Activated T-helper 1 cell treated with anti-CD3 and anti-CD28 coated beads, Interleukin-12 subunit alpha, Interleukin-12 subunit beta, Interleukin-2, Interleukin-4 antibody, amounts not matched to agents 30 ng/mL and 10 ng/mL and 1 ng/mL, durations not matched to agents 14 hours and 24 hours and 36 hours (primary cell): ENCODE measurements at regions not wholly inside any gene's neighbourhood (a gene's known extent, or its start where the extent isn't known, plus 50 kb on each side); places are given as distances from the start of the nearest gene placed in this dataset.
"Not testable (repeated sequence)": the region's sequence is repeated elsewhere in the genome, so short reads cannot be mapped to it uniquely, and the experiment has no call there.

ENCODE experiments used
- DNase-seq: peaks from one replicate; pipeline ENCODE4 v3.0.0; 2021; ENCODE audit warnings: low spot score
- H3K27ac Mint-ChIP-seq: one replicate; pipeline ENCODE4 v1.8.0; 2021; ENCODE audit warnings: mild to moderate bottlenecking, mixed read lengths
- H3K27me3 Mint-ChIP-seq: one replicate; pipeline ENCODE4 v1.8.0; 2022; ENCODE audit warnings: mild to moderate bottlenecking, moderate library complexity, mixed read lengths; ENCODE audit not compliant: insufficient read depth
- H3K36me3 Mint-ChIP-seq: one replicate; pipeline ENCODE4 v1.8.0; 2021; ENCODE audit warnings: low read depth, mixed read lengths
- H3K4me1 Mint-ChIP-seq: one replicate; pipeline ENCODE4 v1.8.0; 2021; ENCODE audit warnings: low read depth, mixed read lengths
- H3K4me3 Mint-ChIP-seq: one replicate; pipeline ENCODE4 v1.8.0; 2021; ENCODE audit warnings: mild to moderate bottlenecking, moderate library complexity, mixed read lengths
- H3K9me3 Mint-ChIP-seq: one replicate; pipeline ENCODE4 v1.8.0; 2021; ENCODE audit warnings: mixed read lengths
- intact Hi-C: fragments of 100-400 bp; cut with micrococcal nuclease; formaldehyde crosslinking; loops from one replicate; pipeline ENCODE4 v1.15.1; 2024

- H3K4me1 Mint-ChIP-seq, H3K27ac Mint-ChIP-seq, H3K9me3 Mint-ChIP-seq, H3K27me3 Mint-ChIP-seq, DNase-seq, H3K36me3 Mint-ChIP-seq, intact Hi-C loops, H3K4me3 Mint-ChIP-seq: not testable (repeated sequence)
These were observed 631.6 kb downstream of the FBXO15 start for GRCh38 chr18:73516056-73516455.

- intact Hi-C loops: no loop called here
- no peak overlapping the region for H3K4me3 Mint-ChIP-seq
- no peak for DNase-seq
- no peaks in the 10 kb centered on the region for H3K4me1 Mint-ChIP-seq
- no peaks in the 10 kb centered on the region for H3K27me3 Mint-ChIP-seq
- H3K36me3 Mint-ChIP-seq: no peaks in the 10 kb centered on the region
- H3K27ac Mint-ChIP-seq: no peak overlapping the region
- H3K9me3 Mint-ChIP-seq: no peaks in the 10 kb centered on the region
These were observed 633.2 kb downstream of the FBXO15 start for GRCh38 chr18:73514449-73514848.

- intact Hi-C loops: no loop called here
- no peak for DNase-seq
- H3K4me3 Mint-ChIP-seq: no peak overlapping the region
- H3K27me3 Mint-ChIP-seq: no peaks in the 10 kb centered on the region
- no peaks in the 10 kb centered on the region for H3K36me3 Mint-ChIP-seq
- H3K9me3 Mint-ChIP-seq: no peaks in the 10 kb centered on the region
- H3K27ac Mint-ChIP-seq: no peak overlapping the region
- no peaks in the 10 kb centered on the region for H3K4me1 Mint-ChIP-seq
These were observed 635.7 kb downstream of the FBXO15 start for GRCh38 chr18:73511771-73512503.

- H3K4me3 Mint-ChIP-seq: no peak overlapping the region
- H3K27ac Mint-ChIP-seq: no peak overlapping the region
- H3K4me1 Mint-ChIP-seq: no peaks in the 10 kb centered on the region
- no peaks in the 10 kb centered on the region for H3K27me3 Mint-ChIP-seq
- no peaks in the 10 kb centered on the region for H3K36me3 Mint-ChIP-seq
- intact Hi-C loops: no loop called here
- DNase-seq: no peak
- no peaks in the 10 kb centered on the region for H3K9me3 Mint-ChIP-seq
These were observed 638.2 kb downstream of the FBXO15 start for GRCh38 chr18:73509460-73509859.

GRCh38 chr18:73503326-73503725, 635.5 kb upstream of the NETO1 start:
- H3K27me3 Mint-ChIP-seq: no peaks in the 10 kb centered on the region
- intact Hi-C loops: no loop called here
- no peaks in the 10 kb centered on the region for H3K9me3 Mint-ChIP-seq
- H3K27ac Mint-ChIP-seq: no peak overlapping the region
- H3K4me1 Mint-ChIP-seq: no peaks in the 10 kb centered on the region
- H3K36me3 Mint-ChIP-seq: no peaks in the 10 kb centered on the region
- H3K4me3 Mint-ChIP-seq: no peak overlapping the region
- DNase-seq: no peak

GRCh38 chr18:73487966-73488365, 620.2 kb upstream of the NETO1 start:
- Mint-ChIP-seq H3K27me3 (no peaks in the 10 kb centered on the region), H3K4me3 (no peak overlapping the region), H3K27ac (no peak overlapping the region), H3K4me1 (no peaks in the 10 kb centered on the region), H3K9me3 (no peaks in the 10 kb centered on the region), H3K36me3 (no peaks in the 10 kb centered on the region)
- intact Hi-C loops: no loop called here
- no peak for DNase-seq

GRCh38 chr18:73485166-73485565, 617.4 kb upstream of the NETO1 start:
- Mint-ChIP-seq H3K27me3 (no peaks in the 10 kb centered on the region), H3K4me3 (no peak overlapping the region), H3K4me1 (no peaks in the 10 kb centered on the region), H3K27ac (no peak overlapping the region), H3K36me3 (no peaks in the 10 kb centered on the region), H3K9me3 (no peaks in the 10 kb centered on the region)
- no peak for DNase-seq
- intact Hi-C loops: no loop called here

GRCh38 chr18:73482901-73483300, 615.1 kb upstream of the NETO1 start:
- H3K27me3 Mint-ChIP-seq: no peaks in the 10 kb centered on the region

GRCh38 chr18:73479477-73479876, 611.7 kb upstream of the NETO1 start:
- Mint-ChIP-seq H3K27ac (no peak overlapping the region), H3K27me3 (no peaks in the 10 kb centered on the region), H3K4me3 (no peak overlapping the region), H3K4me1 (no peaks in the 10 kb centered on the region), H3K36me3 (no peaks in the 10 kb centered on the region), H3K9me3 (no peaks in the 10 kb centered on the region)
- intact Hi-C loops: no loop called here
- DNase-seq: no peak

More at GRCh38 chr18:73482901-73483300, 615.1 kb upstream of the NETO1 start:
- H3K36me3 Mint-ChIP-seq: no peaks in the 10 kb centered on the region
- DNase-seq: no peak
- intact Hi-C loops: no loop called here
- no peaks in the 10 kb centered on the region for H3K9me3 Mint-ChIP-seq
- H3K4me3 Mint-ChIP-seq: no peak overlapping the region
- no peak overlapping the region for H3K27ac Mint-ChIP-seq
- H3K4me1 Mint-ChIP-seq: no peaks in the 10 kb centered on the region

- intact Hi-C loops: no loop called here
- no peak for DNase-seq
- no peaks in the 10 kb centered on the region for H3K36me3 Mint-ChIP-seq
- no peaks in the 10 kb centered on the region for H3K9me3 Mint-ChIP-seq
- H3K27ac Mint-ChIP-seq: no peak overlapping the region
- H3K4me1 Mint-ChIP-seq: no peaks in the 10 kb centered on the region
- no peak overlapping the region for H3K4me3 Mint-ChIP-seq
- H3K27me3 Mint-ChIP-seq: no peaks in the 10 kb centered on the region
These were observed 610.4 kb upstream of the NETO1 start for GRCh38 chr18:73478191-73478590.

GRCh38 chr18:73476031-73476430, 608.2 kb upstream of the NETO1 start:
- intact Hi-C loops: no loop called here
- Mint-ChIP-seq H3K4me3 (no peak overlapping the region), H3K27me3 (no peaks in the 10 kb centered on the region), H3K4me1 (no peaks in the 10 kb centered on the region), H3K9me3 (no peaks in the 10 kb centered on the region), H3K27ac (no peak overlapping the region), H3K36me3 (no peaks in the 10 kb centered on the region)
- no peak for DNase-seq

GRCh38 chr18:73462092-73462491, 594.3 kb upstream of the NETO1 start:
- no peak overlapping the region for H3K4me3 Mint-ChIP-seq
- DNase-seq: no peak
- H3K27me3 Mint-ChIP-seq: peaks cover 1% of the 10 kb centered on the region
- H3K27ac Mint-ChIP-seq: no peak overlapping the region
- no peaks in the 10 kb centered on the region for H3K36me3 Mint-ChIP-seq
- no peaks in the 10 kb centered on the region for H3K9me3 Mint-ChIP-seq
- intact Hi-C loops: no loop called here
- no peaks in the 10 kb centered on the region for H3K4me1 Mint-ChIP-seq

GRCh38 chr18:73461780-73462059, 593.9 kb upstream of the NETO1 start:
- Mint-ChIP-seq H3K4me3 (no peak overlapping the region), H3K27ac (no peak overlapping the region), H3K4me1 (no peaks in the 10 kb centered on the region), H3K27me3 (peaks cover 1% of the 10 kb centered on the region), H3K36me3 (no peaks in the 10 kb centered on the region), H3K9me3 (no peaks in the 10 kb centered on the region)
- intact Hi-C loops: no loop called here
- no peak for DNase-seq
